HepG2 (cell line): ENCODE measurements at regions not wholly inside any gene's neighbourhood (a gene's known extent, or its start where the extent isn't known, plus 50 kb on each side); places are given as distances from the start of the nearest gene placed in this dataset.

ENCODE experiments used
- ATAC-seq: fragments of 200-7000 bp; cut with Tn5 transposase; 3 replicates; pipeline ENCODE4 v1.9.1; 2020; ENCODE audit warnings: mild to moderate bottlenecking, moderate library complexity
- BruUV-seq: library from RNA; stranded (reverse); fragments of 400-500 nt; replicated peaks from 2 replicates; lab custom pipeline; 2021; lab: Mats Ljungman, UMichigan
- CTCF ChIA-PET: fragments of 300-600 bp; formaldehyde crosslinking; extraction: SDS; loops from one replicate; lab custom pipeline; 2021; ENCODE audit warnings: low total read pairs, inconsistent platforms, low intra/inter-chr PET ratio; lab: Yijun Ruan, JAX
- POLR2A ChIA-PET: fragments of 350-600 bp; sonication (Branson Sonifier 250); formaldehyde crosslinking; loops from one replicate; lab custom pipeline; 2020; ENCODE audit warnings: antibody characterized with exemption, inconsistent platforms; lab: Yijun Ruan, JAX
- DNase-seq: peaks from one replicate; pipeline ENCODE4 v3.0.0-alpha.2; 2015; ENCODE audit warnings: low spot score
- FAIRE-seq: peaks from 3 replicates; lab custom pipeline; 2011; peaks lifted over from hg19 to GRCh38; lab: Jason Lieb, UNC
- H2AFZ ChIP-seq: one replicate; pipeline ENCODE4 v1.6.1; 2011; ENCODE audit warnings: low read length, inconsistent platforms
- H3K27ac ChIP-seq: fragments of 300-600 bp; 3 replicates; pipeline ENCODE4 v1.8.0; 2011; ENCODE audit warnings: mixed run types, mild to moderate bottlenecking, mixed read lengths, low read length, inconsistent platforms; ENCODE audit not compliant: insufficient read depth; ENCODE audit errors: extremely low read length
- H3K27me3 ChIP-seq, 2 experiments: fragments of 200-600 bp in 1 of 2; 2 replicates in 1 of 2; 3 replicates in 1 of 2; pipeline versions ENCODE4 v1.6.0 to v1.8.0; 2011; ENCODE audit warnings: low read length in 2 of 2, mild to moderate bottlenecking in 2 of 2, moderate library complexity in 2 of 2, inconsistent platforms in 1 of 2; ENCODE audit not compliant: insufficient read depth in 2 of 2, control insufficient read depth in 1 of 2
- H3K36me3 ChIP-seq, 2 experiments: fragments of 200-600 bp in 1 of 2; replicated peaks in 1 of 2; 2 replicates in 1 of 2; 3 replicates in 1 of 2; pipeline versions ENCODE4 v1.5.1 to v1.8.0; 2011; ENCODE audit warnings: low read length in 2 of 2, inconsistent platforms in 1 of 2; ENCODE audit not compliant: insufficient read depth in 2 of 2, control insufficient read depth in 1 of 2
- H3K4me1 ChIP-seq: 2 replicates; pipeline ENCODE4 v1.5.1; 2012; ENCODE audit warnings: low read length, inconsistent platforms; ENCODE audit not compliant: insufficient read depth
- H3K4me2 ChIP-seq: 2 replicates; pipeline ENCODE4 v1.6.0; 2011; ENCODE audit warnings: low read depth, low read length, inconsistent platforms
- H3K4me3 ChIP-seq, 3 experiments: fragments of 200-600 bp in 1 of 3; sonication (generic), shearing (Covaris generic) in 1 of 3; replicated peaks in 1 of 3; 2 replicates each; pipeline ENCODE4 v1.5.1; 2011 to 2016; ENCODE audit warnings: low read length in 3 of 3, inconsistent platforms in 2 of 3, low read depth in 2 of 3, mild to moderate bottlenecking in 2 of 3, control low read depth in 1 of 3, mixed read lengths in 1 of 3; ENCODE audit not compliant: insufficient read depth in 1 of 3
- H3K79me2 ChIP-seq: one replicate; pipeline ENCODE4 v1.6.1; 2011; ENCODE audit warnings: low read length, inconsistent platforms; ENCODE audit not compliant: insufficient read depth
- H3K9ac ChIP-seq: 2 replicates; pipeline ENCODE4 v1.6.0; 2011; ENCODE audit warnings: mild to moderate bottlenecking, low read depth, low read length, inconsistent platforms; ENCODE audit not compliant: insufficient read depth
- H3K9me3 ChIP-seq: 2 replicates; pipeline ENCODE4 v1.5.1; 2012; ENCODE audit warnings: mild to moderate bottlenecking, low read length
- H4K20me1 ChIP-seq: 2 replicates; pipeline ENCODE4 v1.6.0; 2011; ENCODE audit warnings: inconsistent platforms, mild to moderate bottlenecking, low read length, moderate library complexity; ENCODE audit not compliant: insufficient read depth
- ARID2 ChIP-seq: sonication (generic); formaldehyde crosslinking; IDR thresholded peaks from 2 replicates; pipeline ENCODE4 v1.8.1; 2022; ENCODE audit warnings: mild to moderate bottlenecking, missing genetic modification reagents, borderline replicate concordance
- HNRNPUL1 ChIP-seq: fragments of 200-400 bp; formaldehyde crosslinking; IDR thresholded peaks from 2 replicates; pipeline ENCODE4 v1.6.1; 2017; ENCODE audit warnings: low read depth, mild to moderate bottlenecking, low read length, moderate library complexity
- NONO ChIP-seq, 2 experiments: fragments of 450-650 bp in 1 of 2; sonication (generic) in 1 of 2; formaldehyde crosslinking in 1 of 2; IDR thresholded peaks in 1 of 2; conservative IDR thresholded peaks in 1 of 2; 2 replicates each; pipeline versions ENCODE4 v1.6.1 to v1.8.0; 2017 to 2022; ENCODE audit warnings: mild to moderate bottlenecking in 1 of 2, missing genetic modification reagents in 1 of 2, moderate library complexity in 1 of 2
- RBAK ChIP-seq: sonication (generic); formaldehyde crosslinking; IDR thresholded peaks from 2 replicates; pipeline ENCODE4 v1.5.1; 2020; ENCODE audit warnings: mild to moderate bottlenecking, missing genetic modification reagents
- U2AF2 ChIP-seq: fragments of 200-400 bp; formaldehyde crosslinking; IDR thresholded peaks from 2 replicates; pipeline ENCODE4 v1.6.1; 2017; ENCODE audit warnings: low read depth, mild to moderate bottlenecking, low read length
- ZBTB38 ChIP-seq: sonication (generic); formaldehyde crosslinking; IDR thresholded peaks from 2 replicates; pipeline ENCODE4 v1.5.1; 2020; ENCODE audit warnings: mild to moderate bottlenecking, missing genetic modification reagents
- ZFP90 ChIP-seq: sonication (generic); formaldehyde crosslinking; IDR thresholded peaks from 2 replicates; pipeline ENCODE4 v1.8.0; 2022; ENCODE audit warnings: missing genetic modification reagents, mild to moderate bottlenecking, inconsistent platforms, borderline replicate concordance
- ZNF496 ChIP-seq: sonication (generic); formaldehyde crosslinking; IDR thresholded peaks from 2 replicates; pipeline ENCODE4 v1.8.1; 2023; ENCODE audit warnings: mild to moderate bottlenecking, moderate library complexity, missing genetic modification reagents; ENCODE audit not compliant: insufficient replicate concordance
- ZNF674 ChIP-seq: sonication (generic); formaldehyde crosslinking; IDR thresholded peaks from 2 replicates; pipeline ENCODE4 v1.5.0; 2020; ENCODE audit warnings: low read depth, mild to moderate bottlenecking, missing genetic modification reagents
- WGBS: methylation state at CpG from one replicate; pipeline ENCODE4 v1.1.6; 2017; ENCODE audit warnings: low lambda C conversion rate; 5-methylcytosine and 5-hydroxymethylcytosine counted together
- in situ Hi-C: cut with HindIII; loops from 2 replicates; pipeline ENCODE4 v1.10.0; 2017; ENCODE audit warnings: low pct_unique_long_range_greater_than_20kb; ENCODE audit not compliant: extremely low pct_ligation_motif_present
- intact Hi-C: fragments of 100-400 bp; cut with micrococcal nuclease; formaldehyde crosslinking; loops from one replicate; pipeline ENCODE4 v1.10.0; 2022; ENCODE audit not compliant: unreplicated experiment
- TF ChIP-seq, protein P1 (sequence below): sonication (generic); formaldehyde crosslinking; IDR thresholded peaks from 2 replicates; pipeline ENCODE4 v1.4.0; 2020; ENCODE audit warnings: missing genetic modification reagents, mild to moderate bottlenecking, borderline replicate concordance
- TF ChIP-seq, protein P2 (sequence below): sonication (generic); formaldehyde crosslinking; IDR thresholded peaks from 2 replicates; pipeline ENCODE4 v1.4.0; 2020; ENCODE audit warnings: mild to moderate bottlenecking, missing genetic modification reagents, borderline replicate concordance
- TF ChIP-seq, protein P3 (sequence below): sonication (generic); formaldehyde crosslinking; IDR thresholded peaks from 2 replicates; pipeline ENCODE4 v1.5.1; 2020; ENCODE audit warnings: missing genetic modification reagents, mild to moderate bottlenecking, borderline replicate concordance
- TF ChIP-seq, protein P4 (sequence below): sonication (generic); formaldehyde crosslinking; IDR thresholded peaks from 2 replicates; pipeline ENCODE4 v1.4.0; 2020; ENCODE audit warnings: low read depth, mild to moderate bottlenecking, missing genetic modification reagents

DNA sequence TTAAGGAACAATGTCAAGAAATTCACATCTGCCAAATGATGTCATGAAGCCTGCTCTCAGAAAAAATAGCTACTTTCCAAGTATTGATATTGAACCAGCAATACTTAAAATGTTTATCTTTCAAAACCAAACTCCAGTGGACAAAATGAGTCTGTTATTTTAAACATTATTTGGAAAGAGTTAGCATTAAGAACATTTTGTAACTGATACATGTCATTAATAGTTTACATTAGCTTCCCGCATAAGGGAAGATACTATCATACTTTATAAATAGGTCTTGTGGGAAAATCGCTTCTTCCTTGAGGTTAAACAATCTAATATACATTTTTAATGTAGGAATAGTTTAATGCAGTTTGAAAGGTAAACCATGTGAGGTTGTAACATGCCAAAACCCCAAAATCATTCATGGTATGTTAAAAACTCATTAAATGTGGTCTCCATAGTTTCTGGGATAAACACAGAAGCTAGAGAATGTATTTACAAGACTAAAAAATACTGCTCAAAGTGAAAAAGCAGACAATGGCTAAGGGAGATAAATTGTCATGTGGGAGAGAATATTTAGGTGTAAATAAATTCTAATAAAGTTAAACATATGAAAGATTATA, 73.4 kb upstream of the ATP2B1 start:
- Histone ChIP-seq H3K27ac (no peak overlapping the region), H3K4me2 (no peak overlapping the region), H3K27me3 (no peaks in the 10 kb centered on the region), H3K4me3 (no peak overlapping the region), H3K9me3 (peaks cover 14% of the 10 kb centered on the region), H4K20me1 (no peaks in the 10 kb centered on the region), H3K36me3 (no peaks in the 10 kb centered on the region), H3K9ac (no peak overlapping the region), H3K4me1 (no peaks in the 10 kb centered on the region), H2AFZ (no peak overlapping the region), H3K79me2 (no peaks in the 10 kb centered on the region)
- ChIA-PET POLR2A (no interaction called here), CTCF (no interaction called here)
- BruUV-seq = no TSS peak
- in situ Hi-C loops = no loop called here
- TF ChIP-seq ZNF496 (CRISPR knock-in tag) (no peak), NONO (IDR thresholded peaks at IDR 0.05) (no peak), NONO (CRISPR knock-in tag; conservative IDR thresholded peaks at IDR 0.05) (no peak), U2AF2 (no peak), ZNF674 (no peak), ZFP90 (no peak), RBAK (no peak), ARID2 (CRISPR knock-in tag) (no peak), ZBTB38 (no peak), HNRNPUL1 (no peak)
- TF ChIP-seq, protein P1, sequence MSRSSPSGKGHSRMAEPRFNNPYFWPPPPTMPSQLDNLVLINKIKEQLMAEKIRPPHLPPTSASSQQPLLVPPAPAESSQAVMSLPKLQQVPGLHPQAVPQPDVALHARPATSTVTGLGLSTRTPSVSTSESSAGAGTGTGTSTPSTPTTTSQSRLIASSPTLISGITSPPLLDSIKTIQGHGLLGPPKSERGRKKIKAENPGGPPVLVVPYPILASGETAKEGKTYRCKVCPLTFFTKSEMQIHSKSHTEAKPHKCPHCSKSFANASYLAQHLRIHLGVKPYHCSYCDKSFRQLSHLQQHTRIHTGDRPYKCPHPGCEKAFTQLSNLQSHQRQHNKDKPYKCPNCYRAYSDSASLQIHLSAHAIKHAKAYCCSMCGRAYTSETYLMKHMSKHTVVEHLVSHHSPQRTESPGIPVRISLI (CRISPR knock-in tag) = no peak
- TF ChIP-seq, protein P2, sequence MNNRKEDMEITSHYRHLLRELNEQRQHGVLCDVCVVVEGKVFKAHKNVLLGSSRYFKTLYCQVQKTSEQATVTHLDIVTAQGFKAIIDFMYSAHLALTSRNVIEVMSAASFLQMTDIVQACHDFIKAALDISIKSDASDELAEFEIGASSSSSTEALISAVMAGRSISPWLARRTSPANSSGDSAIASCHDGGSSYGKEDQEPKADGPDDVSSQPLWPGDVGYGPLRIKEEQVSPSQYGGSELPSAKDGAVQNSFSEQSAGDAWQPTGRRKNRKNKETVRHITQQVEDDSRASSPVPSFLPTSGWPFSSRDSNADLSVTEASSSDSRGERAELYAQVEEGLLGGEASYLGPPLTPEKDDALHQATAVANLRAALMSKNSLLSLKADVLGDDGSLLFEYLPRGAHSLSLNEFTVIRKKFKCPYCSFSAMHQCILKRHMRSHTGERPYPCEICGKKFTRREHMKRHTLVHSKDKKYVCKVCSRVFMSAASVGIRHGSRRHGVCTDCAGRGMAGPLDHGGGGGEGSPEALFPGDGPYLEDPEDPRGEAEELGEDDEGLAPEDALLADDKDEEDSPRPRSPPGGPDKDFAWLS (CRISPR knock-in tag) = no peak
- TF ChIP-seq, protein P3, sequence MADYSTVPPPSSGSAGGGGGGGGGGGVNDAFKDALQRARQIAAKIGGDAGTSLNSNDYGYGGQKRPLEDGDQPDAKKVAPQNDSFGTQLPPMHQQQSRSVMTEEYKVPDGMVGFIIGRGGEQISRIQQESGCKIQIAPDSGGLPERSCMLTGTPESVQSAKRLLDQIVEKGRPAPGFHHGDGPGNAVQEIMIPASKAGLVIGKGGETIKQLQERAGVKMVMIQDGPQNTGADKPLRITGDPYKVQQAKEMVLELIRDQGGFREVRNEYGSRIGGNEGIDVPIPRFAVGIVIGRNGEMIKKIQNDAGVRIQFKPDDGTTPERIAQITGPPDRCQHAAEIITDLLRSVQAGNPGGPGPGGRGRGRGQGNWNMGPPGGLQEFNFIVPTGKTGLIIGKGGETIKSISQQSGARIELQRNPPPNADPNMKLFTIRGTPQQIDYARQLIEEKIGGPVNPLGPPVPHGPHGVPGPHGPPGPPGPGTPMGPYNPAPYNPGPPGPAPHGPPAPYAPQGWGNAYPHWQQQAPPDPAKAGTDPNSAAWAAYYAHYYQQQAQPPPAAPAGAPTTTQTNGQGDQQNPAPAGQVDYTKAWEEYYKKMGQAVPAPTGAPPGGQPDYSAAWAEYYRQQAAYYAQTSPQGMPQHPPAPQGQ = no peak
- TF ChIP-seq, protein P4, sequence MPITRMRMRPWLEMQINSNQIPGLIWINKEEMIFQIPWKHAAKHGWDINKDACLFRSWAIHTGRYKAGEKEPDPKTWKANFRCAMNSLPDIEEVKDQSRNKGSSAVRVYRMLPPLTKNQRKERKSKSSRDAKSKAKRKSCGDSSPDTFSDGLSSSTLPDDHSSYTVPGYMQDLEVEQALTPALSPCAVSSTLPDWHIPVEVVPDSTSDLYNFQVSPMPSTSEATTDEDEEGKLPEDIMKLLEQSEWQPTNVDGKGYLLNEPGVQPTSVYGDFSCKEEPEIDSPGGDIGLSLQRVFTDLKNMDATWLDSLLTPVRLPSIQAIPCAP = no peak
- WGBS = 46% methylated on average over 2 of the region's 2 CpGs
- intact Hi-C loops = no loop called here
- ATAC-seq = no peak
- no peak for DNase-seq
- no peak for FAIRE-seq
